22Rv1 (cell line): ENCODE measurements at regions not wholly inside any gene's neighbourhood (a gene's known extent, or its start where the extent isn't known, plus 50 kb on each side); places are given as distances from the start of the nearest gene placed in this dataset.
"Not testable (repeated sequence)": the region's sequence is repeated elsewhere in the genome, so short reads cannot be mapped to it uniquely, and the experiment has no call there.

ENCODE experiments used
- H3K27ac ChIP-seq: fragments of 450-650 bp; 2 replicates; pipeline ENCODE4 v1.5.1; 2017
- ZFX ChIP-seq: fragments of 450-650 bp; IDR thresholded peaks from 2 replicates; pipeline ENCODE4 v1.6.1; 2017; ENCODE audit warnings: antibody characterized with exemption, borderline replicate concordance
- TF ChIP-seq, protein P1 (sequence below): fragments of 450-650 bp; IDR thresholded peaks from 2 replicates; pipeline ENCODE4 v1.5.1; 2017; ENCODE audit warnings: mild to moderate bottlenecking

DNA sequence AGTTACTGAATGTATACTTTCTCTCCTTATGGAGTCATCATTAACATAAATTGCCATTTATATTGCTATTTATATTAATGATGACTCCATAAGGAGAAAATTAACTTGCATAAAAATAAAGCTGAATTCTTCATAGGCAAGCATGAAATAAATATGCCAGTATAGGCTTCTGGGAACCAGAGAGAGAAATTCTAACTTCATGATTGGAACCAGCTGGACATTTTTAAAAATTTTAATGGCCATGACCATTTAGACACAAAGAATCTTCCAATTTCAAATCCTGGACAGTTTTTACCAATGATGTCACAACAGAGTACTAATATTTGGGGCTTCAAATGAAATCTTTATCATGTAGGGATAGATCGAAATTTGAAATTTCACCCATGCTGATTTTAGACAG, 268.7 kb downstream of the PTGER3 start:
- no peak overlapping the region for H3K27ac ChIP-seq
- TF ChIP-seq ZFX = no peak
- TF ChIP-seq, protein P1, sequence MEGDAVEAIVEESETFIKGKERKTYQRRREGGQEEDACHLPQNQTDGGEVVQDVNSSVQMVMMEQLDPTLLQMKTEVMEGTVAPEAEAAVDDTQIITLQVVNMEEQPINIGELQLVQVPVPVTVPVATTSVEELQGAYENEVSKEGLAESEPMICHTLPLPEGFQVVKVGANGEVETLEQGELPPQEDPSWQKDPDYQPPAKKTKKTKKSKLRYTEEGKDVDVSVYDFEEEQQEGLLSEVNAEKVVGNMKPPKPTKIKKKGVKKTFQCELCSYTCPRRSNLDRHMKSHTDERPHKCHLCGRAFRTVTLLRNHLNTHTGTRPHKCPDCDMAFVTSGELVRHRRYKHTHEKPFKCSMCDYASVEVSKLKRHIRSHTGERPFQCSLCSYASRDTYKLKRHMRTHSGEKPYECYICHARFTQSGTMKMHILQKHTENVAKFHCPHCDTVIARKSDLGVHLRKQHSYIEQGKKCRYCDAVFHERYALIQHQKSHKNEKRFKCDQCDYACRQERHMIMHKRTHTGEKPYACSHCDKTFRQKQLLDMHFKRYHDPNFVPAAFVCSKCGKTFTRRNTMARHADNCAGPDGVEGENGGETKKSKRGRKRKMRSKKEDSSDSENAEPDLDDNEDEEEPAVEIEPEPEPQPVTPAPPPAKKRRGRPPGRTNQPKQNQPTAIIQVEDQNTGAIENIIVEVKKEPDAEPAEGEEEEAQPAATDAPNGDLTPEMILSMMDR = no peak

- H3K27ac ChIP-seq = no peak overlapping the region
- TF ChIP-seq, protein P1 = no peak
- no peak for TF ChIP-seq ZFX
Measured at GRCh38 chr1:70779571-70779970, 268.0 kb downstream of the PTGER3 start.

GRCh38 chr1:70785287-70785686, 262.3 kb downstream of the PTGER3 start:
- H3K27ac ChIP-seq = no peak overlapping the region
- TF ChIP-seq, protein P1 = no peak
- no peak for TF ChIP-seq ZFX

DNA sequence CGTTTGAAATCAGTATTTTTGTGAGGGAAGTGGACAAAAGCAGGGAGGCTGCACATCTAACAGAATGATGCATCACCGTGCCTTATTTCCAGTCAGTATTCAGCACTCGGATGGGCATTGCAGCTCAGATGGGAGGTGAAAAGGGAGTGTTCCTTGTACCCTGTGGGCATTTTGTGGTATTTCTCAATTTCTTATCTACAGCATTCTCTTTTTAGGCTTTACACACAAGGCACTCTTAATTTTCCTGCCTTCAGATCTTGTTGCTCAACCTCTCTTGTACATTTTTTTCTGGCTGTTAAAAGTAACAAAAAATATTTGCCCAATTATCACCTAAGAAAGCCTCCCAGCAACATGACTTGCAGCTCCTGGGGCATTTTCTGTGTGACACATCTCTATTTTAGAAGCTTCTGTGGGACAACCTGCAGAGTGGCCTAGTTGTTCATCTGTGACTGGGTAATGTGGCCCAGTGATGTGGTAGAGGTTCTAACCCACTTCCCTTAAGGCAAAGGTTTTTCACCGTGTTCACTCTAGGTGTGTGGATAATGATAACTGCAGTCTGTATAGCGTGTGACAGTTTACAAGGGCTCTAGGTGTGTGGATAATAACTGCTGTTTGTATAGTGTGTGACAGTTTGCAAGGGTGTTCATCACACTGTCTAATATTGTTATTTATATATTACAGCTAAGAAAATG, 257.2 kb downstream of the PTGER3 start:
- H3K27ac ChIP-seq = no peak overlapping the region
- TF ChIP-seq, protein P1 = no peak
- TF ChIP-seq ZFX = no peak

DNA sequence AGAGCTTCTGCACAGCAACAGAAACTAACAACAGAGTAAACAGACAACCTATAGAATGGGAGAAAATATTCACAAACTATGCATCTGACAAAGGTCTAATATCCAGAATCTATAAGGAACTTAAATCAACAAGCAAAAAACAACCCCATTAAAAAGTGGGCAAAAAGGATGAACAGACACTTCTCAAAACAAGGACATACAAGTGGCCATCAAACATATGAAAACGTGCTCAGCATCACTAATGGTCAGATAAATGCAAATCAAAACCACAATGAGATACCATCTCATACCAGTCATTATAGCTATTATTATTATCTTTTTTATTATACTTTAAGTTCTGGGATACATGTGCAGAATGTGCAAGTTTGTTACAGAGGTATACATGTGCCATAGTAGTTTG, 252.6 kb downstream of the PTGER3 start:
- not testable (repeated sequence) for H3K27ac ChIP-seq

GRCh38 chr1:70796298-70796697, 251.3 kb downstream of the PTGER3 start:
- not testable (repeated sequence) for H3K27ac ChIP-seq

GRCh38 chr1:70802625-70803024, 245.0 kb downstream of the PTGER3 start:
- not testable (repeated sequence) for H3K27ac ChIP-seq

GRCh38 chr1:70805641-70806040, 242.0 kb downstream of the PTGER3 start:
- no peak overlapping the region for H3K27ac ChIP-seq
- TF ChIP-seq, protein P1 = no peak
- TF ChIP-seq ZFX = no peak

GRCh38 chr1:70807088-70807664, 240.4 kb downstream of the PTGER3 start:
- H3K27ac ChIP-seq = no peak overlapping the region

More at GRCh38 chr1:70807088-70807664, 240.4 kb downstream of the PTGER3 start:
- TF ChIP-seq, protein P1 = no peak
- no peak for TF ChIP-seq ZFX
